Stimulated activated naive B cell treated with anti-CD40 and anti-IgM and Interleukin-4, amounts not matched to agents 10 μg/mL and 1 μg/mL and 100 μg/mL, for 72 hours (primary cell): ENCODE measurements at regions not wholly inside any gene's neighbourhood (a gene's known extent, or its start where the extent isn't known, plus 50 kb on each side); places are given as distances from the start of the nearest gene placed in this dataset.

Experiments
- ATAC-seq, 2 donors: fragments of 150-1000 bp; cut with Tn5 transposase; replicated peaks; 2 replicates each; pipeline ENCODE4 v1.10.0; 2021; ENCODE audit warnings: moderate library complexity in 1 of 2
- DNase-seq: peaks from one replicate; pipeline ENCODE4 v3.0.0; 2021
- H3K27ac Mint-ChIP-seq: one replicate; pipeline ENCODE4 v1.8.0; 2022; ENCODE audit warnings: mild to moderate bottlenecking, mixed read lengths
- H3K27me3 Mint-ChIP-seq, 2 donors: one replicate each; pipeline ENCODE4 v1.8.0; 2022; ENCODE audit warnings: mixed read lengths in 2 of 2
- H3K36me3 Mint-ChIP-seq, 2 donors: one replicate each; pipeline ENCODE4 v1.8.0; 2022; ENCODE audit warnings: mixed read lengths in 2 of 2, mild to moderate bottlenecking in 1 of 2
- H3K4me1 Mint-ChIP-seq, 2 donors: one replicate each; pipeline ENCODE4 v1.8.0; 2022; ENCODE audit warnings: mixed read lengths in 2 of 2, mild to moderate bottlenecking in 1 of 2
- H3K4me3 Mint-ChIP-seq, 2 donors: one replicate each; pipeline ENCODE4 v1.8.0; 2022; ENCODE audit warnings: mild to moderate bottlenecking in 2 of 2, mixed read lengths in 2 of 2, moderate library complexity in 1 of 2
- H3K9me3 Mint-ChIP-seq, 2 donors: one replicate each; pipeline ENCODE4 v1.8.0; 2022; ENCODE audit warnings: mixed read lengths in 2 of 2, mild to moderate bottlenecking in 1 of 2

DNA sequence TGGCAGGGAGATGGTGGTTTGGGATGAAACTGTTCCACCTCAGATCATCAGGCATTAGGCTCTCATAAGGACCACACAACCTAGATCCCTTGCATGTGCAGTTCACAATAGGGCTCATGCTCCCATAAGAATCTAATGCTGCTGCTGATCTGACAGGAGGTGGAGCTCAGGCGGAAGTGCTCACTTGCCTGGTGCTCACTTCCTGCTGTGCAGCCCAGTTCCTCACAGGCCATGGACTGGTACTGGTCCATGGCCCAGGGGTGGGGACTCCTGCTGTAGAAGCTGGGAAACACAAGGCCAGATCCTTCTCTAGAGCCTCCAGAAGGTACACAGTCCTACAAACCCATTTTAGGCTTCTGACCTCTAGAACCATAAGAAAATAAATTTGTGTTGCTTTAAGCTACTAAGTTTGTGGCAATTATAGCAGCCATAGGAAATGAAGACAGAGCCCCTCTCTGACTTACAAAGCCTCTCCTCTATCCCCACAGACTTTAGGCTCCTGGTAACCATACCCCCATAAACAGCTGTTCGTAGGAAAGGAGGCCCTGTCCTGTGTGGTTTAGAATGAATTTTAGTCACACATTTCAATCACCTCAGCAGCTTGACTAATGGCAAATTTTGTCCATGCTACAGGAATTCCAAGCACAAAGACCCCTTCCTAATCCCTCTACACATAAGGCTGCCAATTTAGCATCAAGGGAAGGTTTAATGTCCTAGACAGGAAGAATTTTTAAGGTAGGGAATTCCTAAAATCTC, 206.1 kb upstream of the PHYHIPL start:
- Mint-ChIP-seq H3K27ac (no peak overlapping the region), H3K4me1 (no peaks in the 10 kb centered on the region), H3K27me3 (peaks cover 7 to 13% of the 10 kb centered on the region in 2 donors), H3K9me3 (no peaks in the 10 kb centered on the region), H3K36me3 (no peaks in the 10 kb centered on the region), H3K4me3 (no peak overlapping the region)
- DNase-seq (no peak), ATAC-seq (no peak)

DNA sequence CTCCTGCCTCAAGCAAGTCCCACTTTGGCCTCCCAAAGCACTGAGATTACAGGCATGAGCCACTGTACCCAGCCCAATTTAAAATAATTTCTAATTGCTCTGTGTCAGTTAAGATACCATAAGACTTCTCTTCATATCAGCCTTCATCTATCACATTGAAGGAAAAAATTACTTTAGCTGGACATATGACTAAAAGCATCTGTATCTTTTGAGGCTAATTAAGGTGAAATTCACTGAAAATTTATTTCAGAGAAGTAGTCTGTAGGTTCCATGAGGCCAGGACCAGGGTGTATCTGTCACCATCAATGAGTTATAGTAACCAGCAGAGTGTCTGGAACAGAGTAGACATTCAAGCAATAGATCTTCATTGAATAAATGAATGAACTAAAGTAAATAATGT, 205.2 kb upstream of the PHYHIPL start:
- H3K9me3 Mint-ChIP-seq, result no peaks in the 10 kb centered on the region
- H3K4me3 Mint-ChIP-seq, result no peak overlapping the region
- no peaks in the 10 kb centered on the region for H3K36me3 Mint-ChIP-seq
- H3K4me1 Mint-ChIP-seq, result no peaks in the 10 kb centered on the region
- no peak overlapping the region for H3K27ac Mint-ChIP-seq
- ATAC-seq (no peak), DNase-seq (no peak)
- peaks cover 7 to 13% of the 10 kb centered on the region in 2 donors for H3K27me3 Mint-ChIP-seq

DNA sequence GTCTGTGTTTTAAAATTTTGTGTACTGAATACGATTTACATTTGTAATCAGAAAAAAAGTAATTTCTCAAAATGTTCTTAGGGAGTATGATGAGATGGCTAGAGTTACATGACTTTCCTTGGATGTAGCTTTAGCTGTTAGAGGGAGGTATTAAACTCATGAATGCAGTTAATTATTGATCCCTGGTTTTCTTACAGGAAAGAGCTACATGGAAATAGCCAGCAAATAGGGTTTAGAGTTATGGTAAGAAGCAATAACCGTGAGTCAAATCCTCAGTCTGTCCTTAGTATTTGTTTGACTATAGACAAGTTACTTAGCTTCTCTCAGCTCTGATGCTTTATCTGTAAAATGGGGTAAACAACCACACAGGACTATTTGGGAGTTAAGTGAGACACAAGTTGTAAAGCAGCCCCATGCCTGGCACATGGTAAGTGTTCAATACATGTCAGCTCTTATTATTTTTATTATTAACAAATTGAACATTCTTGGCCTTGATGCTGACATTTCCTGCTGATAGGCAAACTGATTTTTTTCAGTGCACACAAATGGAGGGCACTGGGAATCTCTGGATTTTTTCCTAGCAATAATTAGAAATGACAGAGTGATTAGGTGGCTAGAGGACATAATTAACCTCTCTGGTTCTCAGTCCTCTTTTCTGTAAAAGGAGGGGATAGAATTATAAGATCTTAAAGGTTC, 204.5 kb upstream of the PHYHIPL start:
- Mint-ChIP-seq H3K27me3 (peaks cover 7 to 13% of the 10 kb centered on the region in 2 donors), H3K4me3 (no peak overlapping the region), H3K27ac (no peak overlapping the region), H3K4me1 (no peaks in the 10 kb centered on the region), H3K36me3 (no peaks in the 10 kb centered on the region), H3K9me3 (no peaks in the 10 kb centered on the region)
- no peak for DNase-seq
- ATAC-seq, result no peak

DNA sequence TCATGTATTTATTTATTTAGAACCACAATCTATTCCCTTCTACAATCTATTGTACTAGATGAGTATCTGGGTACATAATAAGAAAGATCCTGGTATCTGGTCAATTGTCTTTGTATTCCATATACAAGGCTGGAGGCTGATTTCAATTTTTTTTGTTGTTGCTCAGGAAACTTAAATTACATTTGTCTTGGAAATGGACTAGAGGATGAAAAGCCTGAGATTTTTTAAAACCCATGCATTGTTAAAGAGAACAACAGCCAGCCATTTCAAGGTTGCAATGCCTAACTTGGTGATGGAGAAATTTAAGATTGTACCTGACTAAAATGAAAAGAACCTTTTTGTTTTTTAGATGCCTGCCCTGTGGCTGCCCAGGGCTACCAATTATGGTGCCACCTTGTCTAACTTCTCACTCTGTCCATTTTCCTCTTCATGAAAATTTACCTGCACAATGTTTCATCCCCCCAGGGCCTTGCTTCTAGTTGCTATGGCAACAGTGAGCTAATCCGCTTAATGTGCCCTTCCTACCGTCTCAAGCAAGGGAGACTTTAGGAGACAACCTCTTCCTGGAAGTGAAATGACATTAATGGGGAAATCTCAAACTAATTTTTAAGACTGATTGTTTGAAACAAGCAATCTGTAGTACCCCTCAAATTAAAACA, 203.7 kb upstream of the PHYHIPL start:
- no peak overlapping the region for H3K4me3 Mint-ChIP-seq
- no peak overlapping the region for H3K27ac Mint-ChIP-seq
- H3K27me3 Mint-ChIP-seq, result peaks cover 7 to 9% of the 10 kb centered on the region in 2 donors
- no peaks in the 10 kb centered on the region for H3K4me1 Mint-ChIP-seq
- H3K9me3 Mint-ChIP-seq, result no peaks in the 10 kb centered on the region
- DNase-seq (no peak), ATAC-seq (no peak)
- no peaks in the 10 kb centered on the region for H3K36me3 Mint-ChIP-seq

DNA sequence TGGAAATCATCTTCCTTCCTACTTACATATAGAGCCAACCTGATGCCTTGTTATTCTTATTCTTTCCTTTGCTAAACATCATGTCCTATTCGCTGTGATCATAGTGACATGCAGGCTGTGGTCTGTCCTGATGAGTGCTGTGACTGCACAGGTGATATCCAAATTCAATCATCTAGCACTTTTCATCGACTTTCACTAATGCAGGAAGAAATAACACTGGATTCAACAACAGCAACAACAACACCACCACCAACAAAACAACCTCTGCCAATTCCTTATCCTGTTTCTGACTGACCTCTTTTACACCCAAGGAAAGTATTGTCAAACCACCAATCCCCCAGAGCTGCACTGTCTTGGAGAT, 203.2 kb upstream of the PHYHIPL start:
- no peaks in the 10 kb centered on the region for H3K4me1 Mint-ChIP-seq
- H3K36me3 Mint-ChIP-seq, result no peaks in the 10 kb centered on the region
- DNase-seq, result no peak
- ATAC-seq, result no peak
- H3K9me3 Mint-ChIP-seq, result no peaks in the 10 kb centered on the region
- peaks cover 8 to 11% of the 10 kb centered on the region in 2 donors for H3K27me3 Mint-ChIP-seq
- H3K27ac Mint-ChIP-seq, result no peak overlapping the region
- no peak overlapping the region for H3K4me3 Mint-ChIP-seq

DNA sequence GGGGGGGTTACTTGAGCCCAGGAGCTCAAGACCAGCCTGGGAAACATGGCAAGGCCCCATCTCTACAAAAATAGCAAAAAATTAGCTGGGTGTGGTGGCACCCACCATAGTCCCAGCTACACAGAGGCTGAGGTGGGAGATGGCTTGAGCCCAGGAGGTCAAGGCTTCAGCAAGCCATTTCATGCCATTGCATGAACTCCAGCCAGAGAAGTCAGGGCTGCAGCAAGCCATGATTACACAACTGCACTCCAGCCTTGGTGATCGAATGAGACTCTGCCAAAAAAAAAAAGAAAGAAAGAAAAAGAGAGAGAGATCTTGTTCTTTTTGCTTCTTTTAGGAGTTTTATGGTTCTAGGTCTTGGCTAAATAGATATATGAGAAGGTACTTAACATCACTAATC, 200.2 kb upstream of the PHYHIPL start:
- Mint-ChIP-seq H3K36me3 (no peaks in the 10 kb centered on the region), H3K27ac (no peak overlapping the region), H3K4me1 (no peaks in the 10 kb centered on the region), H3K4me3 (no peak overlapping the region), H3K9me3 (no peaks in the 10 kb centered on the region), H3K27me3 (peaks cover 0 to 10% of the 10 kb centered on the region in 2 donors)
- DNase-seq, result no peak
- ATAC-seq, result no peak

DNA sequence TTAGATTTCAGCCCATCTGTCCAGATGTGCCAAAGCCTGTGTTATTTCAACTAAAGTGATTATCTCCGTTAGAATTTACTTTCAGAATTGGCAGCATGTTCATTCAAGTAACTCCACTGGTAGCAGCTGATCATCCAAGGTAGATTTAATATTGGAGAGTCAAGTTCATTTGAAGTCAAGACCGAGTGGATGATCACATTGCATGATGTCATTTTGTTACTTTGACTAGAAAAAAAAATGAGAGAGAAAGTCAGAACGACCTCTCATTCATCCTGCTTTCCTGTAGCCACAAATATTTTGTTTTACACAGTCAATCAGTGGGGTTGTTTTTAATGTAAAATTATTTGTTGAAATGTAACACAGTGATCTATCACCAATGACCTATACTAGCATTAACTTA, 196.7 kb upstream of the PHYHIPL start:
- peaks cover 6 to 10% of the 10 kb centered on the region in 2 donors for H3K27me3 Mint-ChIP-seq
- ATAC-seq (no peak), DNase-seq (no peak)
- H3K9me3 Mint-ChIP-seq, result no peaks in the 10 kb centered on the region
- no peak overlapping the region for H3K4me3 Mint-ChIP-seq
- H3K27ac Mint-ChIP-seq, result no peak overlapping the region
- no peaks in the 10 kb centered on the region for H3K36me3 Mint-ChIP-seq
- H3K4me1 Mint-ChIP-seq, result no peaks in the 10 kb centered on the region

DNA sequence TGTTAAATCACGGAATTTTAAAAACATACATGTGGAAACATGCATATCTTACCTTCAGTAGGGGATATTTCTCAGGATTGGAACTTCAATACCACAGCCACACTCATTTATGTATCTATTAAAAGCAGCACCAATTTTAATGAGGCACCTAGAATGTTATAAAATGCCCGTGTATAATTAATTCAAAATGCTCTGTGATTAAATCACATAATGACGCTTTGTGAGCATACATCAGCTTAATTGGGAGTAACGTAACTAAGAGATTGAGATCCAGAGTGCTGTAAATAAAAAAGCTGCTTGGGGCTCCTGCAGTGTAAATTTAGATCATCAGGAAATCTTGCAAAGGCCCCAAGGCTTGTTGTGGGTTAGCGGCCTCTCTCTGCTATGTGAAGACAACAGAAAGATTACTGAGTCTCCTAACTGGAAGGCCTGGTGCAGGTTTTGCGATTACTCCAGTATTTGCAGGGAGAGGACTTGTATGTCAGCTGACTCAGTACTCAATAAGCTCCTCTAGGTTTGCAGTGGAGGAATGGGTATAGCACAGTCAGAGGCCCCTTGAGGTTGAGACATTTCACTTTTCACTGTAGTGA, 195.5 kb upstream of the PHYHIPL start:
- no peak for DNase-seq
- H3K4me3 Mint-ChIP-seq, result no peak overlapping the region
- H3K9me3 Mint-ChIP-seq, result no peaks in the 10 kb centered on the region
- peaks cover 6 to 10% of the 10 kb centered on the region in 2 donors for H3K27me3 Mint-ChIP-seq
- no peaks in the 10 kb centered on the region for H3K36me3 Mint-ChIP-seq
- ATAC-seq, result no peak
- no peaks in the 10 kb centered on the region for H3K4me1 Mint-ChIP-seq
- no peak overlapping the region for H3K27ac Mint-ChIP-seq

DNA sequence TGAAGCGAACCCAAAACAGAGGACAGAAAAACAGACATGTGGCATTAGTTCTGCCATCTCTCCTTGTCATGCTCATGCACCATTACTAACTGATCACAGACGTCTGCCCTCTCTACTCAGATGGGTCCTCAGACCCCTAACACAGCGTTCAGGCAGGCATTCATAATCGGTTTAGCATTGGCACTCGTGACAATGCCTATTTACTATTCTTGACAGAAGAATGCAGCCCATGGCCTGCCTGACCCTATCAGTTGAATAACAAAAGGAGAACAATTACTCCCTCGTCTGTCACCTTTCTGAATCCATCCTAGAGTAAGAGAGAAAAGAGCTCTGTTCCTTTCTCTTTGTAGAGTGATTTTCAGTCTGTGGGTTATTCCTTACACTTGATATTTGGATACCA, 194.6 kb upstream of the PHYHIPL start:
- no peak overlapping the region for H3K27ac Mint-ChIP-seq
- peaks cover 6 to 10% of the 10 kb centered on the region in 2 donors for H3K27me3 Mint-ChIP-seq
- ATAC-seq (no peak), DNase-seq (no peak)
- no peaks in the 10 kb centered on the region for H3K4me1 Mint-ChIP-seq
- H3K4me3 Mint-ChIP-seq, result no peak overlapping the region
- H3K9me3 Mint-ChIP-seq, result no peaks in the 10 kb centered on the region
- H3K36me3 Mint-ChIP-seq, result no peaks in the 10 kb centered on the region

DNA sequence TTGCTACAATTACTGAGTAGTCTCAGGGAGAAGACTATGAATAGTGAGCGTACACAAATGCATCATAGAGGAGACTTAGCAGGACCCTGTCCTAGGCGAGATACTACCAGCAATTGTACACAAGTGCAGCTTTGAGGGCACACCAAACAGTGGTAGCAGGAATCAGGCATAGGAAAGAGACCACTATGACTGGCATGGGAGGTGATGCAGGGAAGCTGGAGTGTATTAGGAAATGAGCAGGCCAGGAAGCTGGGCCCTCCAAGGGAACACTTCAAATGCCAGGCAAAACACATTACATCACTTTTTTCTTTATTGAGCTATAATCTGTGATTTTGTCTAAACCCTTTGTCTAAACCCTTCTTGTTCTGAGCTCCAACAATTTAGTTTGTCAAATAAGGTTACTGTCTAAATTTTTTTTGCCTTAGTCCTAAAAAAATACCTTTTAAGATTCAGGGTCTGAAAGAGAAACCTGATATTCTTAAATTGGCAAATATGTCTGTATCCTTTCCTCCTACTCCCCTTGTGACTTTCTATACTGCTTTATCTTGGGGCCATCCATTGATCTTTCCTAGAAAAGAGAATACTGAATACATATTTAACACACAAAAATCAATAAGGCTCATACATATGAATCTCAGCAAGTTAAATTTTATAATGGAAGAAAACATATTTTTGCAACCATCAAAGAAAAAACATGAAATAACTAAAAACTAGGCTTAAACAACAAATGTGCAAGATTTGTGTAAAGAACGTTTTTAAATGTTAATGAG, 193.8 kb upstream of the PHYHIPL start:
- H3K27ac Mint-ChIP-seq, result no peak overlapping the region
- DNase-seq (no peak), ATAC-seq (no peak)
- H3K4me1 Mint-ChIP-seq, result no peaks in the 10 kb centered on the region
- H3K27me3 Mint-ChIP-seq, result peaks cover 6 to 9% of the 10 kb centered on the region in 2 donors
- no peak overlapping the region for H3K4me3 Mint-ChIP-seq
- no peaks in the 10 kb centered on the region for H3K36me3 Mint-ChIP-seq
- H3K9me3 Mint-ChIP-seq, result no peaks in the 10 kb centered on the region

DNA sequence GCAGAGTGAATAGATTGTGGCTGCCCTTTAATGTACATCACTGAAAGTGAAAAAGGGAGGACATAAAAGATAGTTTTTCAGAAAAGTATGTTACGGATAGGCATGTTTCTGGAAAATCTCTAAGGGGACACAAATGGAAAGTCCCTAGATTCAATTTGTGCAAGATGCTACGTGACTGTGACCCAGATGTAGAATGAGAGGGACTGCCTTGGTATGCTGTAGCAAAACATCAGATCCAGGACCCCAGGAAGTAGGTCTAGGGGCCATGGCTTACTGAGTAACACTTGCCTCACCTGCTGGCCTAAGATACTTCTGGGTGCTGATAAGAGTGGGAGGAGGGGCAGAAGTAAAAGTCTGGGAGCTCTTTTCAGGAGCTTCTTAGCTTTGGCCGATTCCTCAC, 191.2 kb upstream of the PHYHIPL start:
- Mint-ChIP-seq H3K36me3 (peaks cover 0 to 1% of the 10 kb centered on the region in 2 donors), H3K27me3 (peaks cover under 1 to 6% of the 10 kb centered on the region in 2 donors), H3K9me3 (peaks cover 3 to 13% of the 10 kb centered on the region in 2 donors), H3K4me3 (no peak overlapping the region), H3K4me1 (no peaks in the 10 kb centered on the region), H3K27ac (no peak overlapping the region)
- no peak for ATAC-seq
- DNase-seq, result no peak

DNA sequence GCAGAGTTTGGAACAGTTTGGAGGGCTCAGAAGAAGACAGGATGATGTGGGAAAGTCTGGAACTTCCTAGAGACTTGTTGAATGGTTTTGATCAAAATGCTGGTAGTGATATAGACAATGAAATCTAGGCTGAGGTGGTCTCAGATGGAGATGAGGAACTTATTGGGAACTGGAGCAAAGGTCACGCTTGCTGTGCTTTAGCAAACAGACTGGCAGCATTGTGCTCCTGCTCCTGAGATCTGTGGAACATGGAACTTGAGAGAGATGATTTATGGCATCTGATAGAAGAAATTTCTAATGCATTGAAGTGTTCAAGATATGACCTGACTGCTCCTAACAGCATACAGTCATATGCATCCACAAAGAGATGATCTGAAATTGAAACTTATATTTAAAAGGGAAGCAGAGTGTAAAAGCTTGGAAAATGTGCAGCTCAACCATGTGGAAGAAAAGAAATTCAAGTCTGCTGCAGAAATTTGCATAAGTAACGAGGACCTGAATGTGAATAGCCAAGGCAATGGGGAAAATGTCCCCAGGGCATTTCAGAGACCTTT, 186.9 kb upstream of the PHYHIPL start:
- Mint-ChIP-seq H3K9me3 (peaks cover 5 to 13% of the 10 kb centered on the region in 2 donors), H3K36me3 (peaks cover 0 to 1% of the 10 kb centered on the region in 2 donors), H3K4me1 (no peaks in the 10 kb centered on the region), H3K27ac (no peak overlapping the region), H3K27me3 (no peaks in the 10 kb centered on the region), H3K4me3 (no peak overlapping the region)
- ATAC-seq, result no peak
- no peak for DNase-seq

DNA sequence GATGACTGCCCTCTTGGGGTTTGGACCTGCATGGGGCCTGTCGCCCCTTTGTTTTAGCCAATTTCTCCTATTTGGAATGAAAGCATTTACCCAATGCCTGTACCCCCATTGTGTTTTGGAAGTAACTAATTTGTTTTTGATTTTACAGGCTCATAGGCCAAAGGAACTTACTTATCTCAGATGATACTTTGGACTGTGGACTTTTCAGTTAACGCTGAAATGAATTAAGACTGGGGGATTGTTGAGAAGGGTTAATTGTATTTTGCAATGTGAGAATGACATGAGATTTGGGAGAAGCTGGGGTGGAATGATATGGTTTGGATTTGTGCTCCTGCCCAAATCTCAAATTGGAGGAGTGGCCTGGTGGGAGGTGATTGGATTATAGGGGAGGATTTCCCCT, 185.8 kb upstream of the PHYHIPL start:
- Mint-ChIP-seq H3K36me3 (peaks cover 0 to 1% of the 10 kb centered on the region in 2 donors), H3K27ac (no peak overlapping the region), H3K4me1 (no peaks in the 10 kb centered on the region), H3K4me3 (no peak overlapping the region), H3K27me3 (no peaks in the 10 kb centered on the region), H3K9me3 (peaks cover 5 to 13% of the 10 kb centered on the region in 2 donors)
- ATAC-seq, result no peak
- DNase-seq, result no peak

DNA sequence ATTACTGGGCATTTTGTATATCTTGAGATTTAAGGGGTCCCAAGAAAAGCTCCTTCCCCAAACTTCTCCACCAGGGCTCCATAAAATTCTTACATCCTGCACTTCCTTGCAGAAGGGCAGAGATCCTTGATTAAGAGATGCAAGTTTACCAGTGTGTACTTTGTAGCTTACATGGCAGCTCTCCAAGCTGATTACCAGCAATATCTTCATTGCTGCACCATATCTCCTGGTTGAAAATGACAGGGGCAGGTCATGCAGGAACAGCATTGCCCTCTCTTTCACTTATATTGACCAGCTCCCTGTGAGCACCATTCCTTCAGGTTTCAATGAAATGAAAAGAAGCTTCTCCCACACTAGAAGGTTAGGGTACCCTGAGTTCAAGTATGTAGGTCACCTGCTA, 184.6 kb upstream of the PHYHIPL start:
- DNase-seq, result no peak
- Mint-ChIP-seq H3K4me1 (peaks cover 0 to 1% of the 10 kb centered on the region in 2 donors), H3K9me3 (peaks cover 6 to 13% of the 10 kb centered on the region in 2 donors), H3K4me3 (no peak overlapping the region), H3K27me3 (no peaks in the 10 kb centered on the region), H3K27ac (no peak overlapping the region), H3K36me3 (peaks cover 0 to 1% of the 10 kb centered on the region in 2 donors)
- ATAC-seq, result no peak
